ENCODE measurements at regions not wholly inside any gene's neighbourhood (a gene's known extent, or its start where the extent isn't known, plus 50 kb on each side); places are given as distances from the start of the nearest gene placed in this dataset.
A peak's percentile ranks its signal among the peaks of the same experiment; 100 is the strongest.

- Histone ChIP-seq H3K27me3 (ENCODE audit: control insufficient read depth, insufficient read depth, low read length) (peaks cover 3% of the 10 kb centered on the region; the same call in 1 of the 2 replicates), H2BK120ac (ENCODE audit: low read depth, low read length) (peak overlapping the region; percentile 70), H3K23ac (ENCODE audit: low read depth, low read length) (0 out of 2 replicates have a peak overlapping the region, but pooled peaks have one; percentile 36), H4K91ac (ENCODE audit: insufficient read depth, low read depth, low read length) (peak overlapping the region; percentile 58), H4K5ac (ENCODE audit: low read depth, low read length) (peak overlapping the region; percentile 22; the same call in 1 of the 2 replicates), H2BK5ac (ENCODE audit: low read depth, low read length, poor library complexity, severe bottlenecking) (peak overlapping the region; percentile 9), H3K14ac (replicated peaks; ENCODE audit: low read depth, low read length) (peak overlapping the region; percentile 24), H3K27ac (ENCODE audit: insufficient read depth, low read length) (peak overlapping the region; percentile 49), H2AFZ (replicated peaks; ENCODE audit: low read length, poor library complexity) (no peak overlapping the region), H3K36me3 (ENCODE audit: control insufficient read depth, insufficient read depth, low read length) (no peaks in the 10 kb centered on the region), H2BK20ac (ENCODE audit: low read depth, low read length) (peak overlapping the region; percentile 72), H3K4me3 (ENCODE audit: insufficient read depth, low read depth, low read length) (no peak overlapping the region), H3K9me3 (ENCODE audit: control insufficient read depth, insufficient read depth, low read length) (peaks cover 2% of the 10 kb centered on the region; the same call in 1 of the 2 replicates), H2AK5ac (ENCODE audit: low read depth, low read length) (peak overlapping the region; percentile 57; the same call in 1 of the 2 replicates), H3K79me1 (ENCODE audit: low read depth in 1 of 2, low read length in 2 of 2) (no peaks in the 10 kb centered on the region), H2BK15ac (ENCODE audit: low read depth, low read length) (peak overlapping the region; percentile 77; the same call in 2 of the 3 replicates), H3K9me1 (ENCODE audit: insufficient read depth, low read length) (no peaks in the 10 kb centered on the region), H4K8ac (ENCODE audit: low read depth in 2 of 2, low read length in 2 of 2) (peak overlapping the region; percentile 3 to 38; a peak in 2 of 4 replicates), H4K20me1 (ENCODE audit: insufficient read depth, low read length) (no peaks in the 10 kb centered on the region), H3K18ac (ENCODE audit: low read depth, low read length) (peak overlapping the region; percentile 31), H3K4me2 (ENCODE audit: low read depth, low read length) (no peak overlapping the region), H3K56ac (ENCODE audit: extremely low read depth, insufficient read depth, low read length) (no peak overlapping the region), H3K9ac (ENCODE audit: low read depth, low read length) (no peak overlapping the region), H3K4me1 (ENCODE audit: control insufficient read depth, insufficient read depth, low read length) (peaks cover 5% of the 10 kb centered on the region), H2AK9ac (replicated peaks; ENCODE audit: low read depth, low read length, poor library complexity) (no peak overlapping the region), H3K4ac (ENCODE audit: low read depth, low read length) (peak overlapping the region; percentile 67)
- WGBS, 2 experiments (ENCODE audit: extremely low coverage in 2 of 2, insufficient read length in 1 of 2), result 100% methylated on average over 1 of the region's 3 CpGs; no CpG with 5 or more reads in 1 of the 2 experiments
- BruUV-seq (replicated peaks), result no TSS peak
- TF ChIP-seq RCOR1 (IDR thresholded peaks at IDR 0.05; ENCODE audit: insufficient replicate concordance, low read length), result no peak
- no peak for TF ChIP-seq RAD21 (IDR thresholded peaks at IDR 0.05; ENCODE audit: low read length)
- no peak for TF ChIP-seq POLR2A (IDR thresholded peaks at IDR 0.05; ENCODE audit: low read depth, low read length)
- TF ChIP-seq ELK1 (IDR thresholded peaks at IDR 0.05; ENCODE audit: borderline replicate concordance, low read depth, low read length), result no peak
- TF ChIP-seq BHLHE40 (IDR thresholded peaks at IDR 0.05; ENCODE audit: low read depth, low read length), result no peak
- TF ChIP-seq MAZ (IDR thresholded peaks at IDR 0.05; ENCODE audit: borderline replicate concordance, low read depth, low read length), result no peak
- no peak for TF ChIP-seq MXI1 (IDR thresholded peaks at IDR 0.05; ENCODE audit: borderline replicate concordance, low read depth, low read length)
- CTCF ChIA-PET, result no interaction called here
- intact Hi-C loops (cut with micrococcal nuclease), result no loop called here
- dilution Hi-C loops (cut with HindIII; ENCODE audit: low sequenced_read_pairs, unreplicated experiment), result no loop called here
- no peak for ATAC-seq (ENCODE audit: low read depth)
- DNase-seq, result no peak
- in situ Hi-C loops (cut with MboI; ENCODE audit: low sequenced_read_pairs), result no loop called here
- POLR2A ChIA-PET (ENCODE audit: unreplicated experiment), result no interaction called here
Measured at GRCh38 chr21:38931291-38931690, 125.6 kb downstream of the ETS2 start.
